ENCODE measurements at regions not wholly inside any gene's neighbourhood (a gene's known extent, or its start where the extent isn't known, plus 50 kb on each side); places are given as distances from the start of the nearest gene placed in this dataset.

GRCh38 chr4:57162499-57163019 is 52.4 kb upstream of the IGFBP7 start:
- TF ChIP-seq CTCF (IDR thresholded peaks at IDR 0.05), result no peak
- Mint-ChIP-seq H3K4me3 (ENCODE audit: unreplicated experiment) (no peak overlapping the region), H3K4me1 (ENCODE audit: unreplicated experiment) (peaks cover 19% of the 10 kb centered on the region), H3K36me3 (ENCODE audit: unreplicated experiment) (no peaks in the 10 kb centered on the region), H3K9me3 (ENCODE audit: unreplicated experiment) (no peaks in the 10 kb centered on the region), H3K27ac (ENCODE audit: unreplicated experiment) (no peak overlapping the region), H3K27me3 (ENCODE audit: unreplicated experiment) (no peaks in the 10 kb centered on the region)
- DNase-seq (ENCODE audit: extremely low spot score, unreplicated experiment), result no peak

Data from osteocyte (in vitro differentiated cells).